HL-60 (cell line): ENCODE measurements at regions not wholly inside any gene's neighbourhood (a gene's known extent, or its start where the extent isn't known, plus 50 kb on each side); places are given as distances from the start of the nearest gene placed in this dataset.

Source experiments
- DNase-seq, 2 experiments: peaks; one replicate each; pipeline ENCODE4 v3.0.0-alpha.2; 2010 to 2020; ENCODE audit warnings: low read depth in 1 of 2, low spot score in 1 of 2
- H3K27ac ChIP-seq: fragments of 250-450 bp; sonication (Bioruptor Pico); replicated peaks from 2 replicates; pipeline ENCODE4 v1.5.1; 2020; ENCODE audit warnings: mild to moderate bottlenecking, moderate library complexity
- H3K27me3 ChIP-seq: fragments of 250-450 bp; sonication (Bioruptor Pico); 2 replicates; pipeline ENCODE4 v1.5.1; 2021; ENCODE audit warnings: mild to moderate bottlenecking, moderate library complexity; ENCODE audit not compliant: insufficient read depth, poor library complexity, severe bottlenecking
- H3K4me3 ChIP-seq: replicated peaks from 2 replicates; pipeline ENCODE4 v1.5.1; 2011; ENCODE audit warnings: mild to moderate bottlenecking, control low read depth, low read length; ENCODE audit not compliant: insufficient read depth
- CTCF ChIP-seq: IDR thresholded peaks from one replicate; pipeline ENCODE4 v1.5.1; 2011; ENCODE audit warnings: low read length, control low read depth, inconsistent platforms; ENCODE audit not compliant: insufficient read depth
- GABPA ChIP-seq: IDR thresholded peaks from 2 replicates; pipeline ENCODE4 v1.6.1; 2012; ENCODE audit warnings: low read depth
- POLR2AphosphoS5 ChIP-seq: IDR thresholded peaks from 2 replicates; pipeline ENCODE4 v1.6.1; 2012; ENCODE audit warnings: low read depth
- REST ChIP-seq: IDR thresholded peaks from 2 replicates; pipeline ENCODE4 v1.6.1; 2012; ENCODE audit warnings: low read depth; ENCODE audit not compliant: insufficient replicate concordance
- SPI1 ChIP-seq: IDR thresholded peaks from 2 replicates; pipeline ENCODE4 v1.6.1; 2012; ENCODE audit warnings: low read depth, mild to moderate bottlenecking, borderline replicate concordance

GRCh38 chr3:150348500-150348899 lies 59.6 kb upstream of the TSC22D2 start:
- no peak overlapping the region for H3K4me3 ChIP-seq
- no peak overlapping the region for H3K27ac ChIP-seq
- TF ChIP-seq REST = no peak
- TF ChIP-seq CTCF = no peak
- no peak for TF ChIP-seq POLR2AphosphoS5
- TF ChIP-seq GABPA = no peak
- no peak for TF ChIP-seq SPI1
- no peaks in the 10 kb centered on the region for H3K27me3 ChIP-seq
- DNase-seq = no peak

GRCh38 chr3:150346981-150347863 lies 60.9 kb upstream of the TSC22D2 start:
- no peak for DNase-seq
- H3K27me3 ChIP-seq = no peaks in the 10 kb centered on the region
- H3K4me3 ChIP-seq = no peak overlapping the region
- no peak for TF ChIP-seq SPI1
- no peak for TF ChIP-seq CTCF
- no peak for TF ChIP-seq POLR2AphosphoS5
- no peak for TF ChIP-seq GABPA
- no peak for TF ChIP-seq REST
- H3K27ac ChIP-seq = no peak overlapping the region

- Histone ChIP-seq H3K4me3 (no peak overlapping the region), H3K27me3 (no peaks in the 10 kb centered on the region), H3K27ac (no peak overlapping the region)
- no peak for TF ChIP-seq SPI1
- TF ChIP-seq CTCF = no peak
- no peak for TF ChIP-seq GABPA
- no peak for TF ChIP-seq REST
- TF ChIP-seq POLR2AphosphoS5 = no peak
- DNase-seq = no peak
Measured at GRCh38 chr3:150346266-150346665, 61.8 kb upstream of the TSC22D2 start.
